HepG2 (cell line): ENCODE measurements at regions not wholly inside any gene's neighbourhood (a gene's known extent, or its start where the extent isn't known, plus 50 kb on each side); places are given as distances from the start of the nearest gene placed in this dataset.

Experiments used
- ATF1 ChIP-seq: IDR thresholded peaks from 2 replicates; pipeline ENCODE4 v1.6.1; 2016; ENCODE audit warnings: mild to moderate bottlenecking, control low read depth
- CEBPB ChIP-seq: IDR thresholded peaks from 2 replicates; pipeline ENCODE4 v1.6.1; 2011; ENCODE audit warnings: low read depth, low read length, improper control_type of control experiment, borderline replicate concordance
- CREM ChIP-seq, 2 experiments: sonication (generic) in 1 of 2; formaldehyde crosslinking in 1 of 2; IDR thresholded peaks; 2 replicates each; pipeline versions ENCODE4 v1.4.0 to v1.6.1; 2016 to 2020; ENCODE audit warnings: antibody characterized with exemption in 1 of 2, mild to moderate bottlenecking in 1 of 2, missing genetic modification reagents in 1 of 2
- CTCF ChIP-seq: sonication (generic); formaldehyde crosslinking; IDR thresholded peaks from 2 replicates; pipeline ENCODE4 v1.5.0; 2020; ENCODE audit warnings: mild to moderate bottlenecking, missing genetic modification reagents, moderate library complexity
- FOXP4 ChIP-seq: sonication (generic); formaldehyde crosslinking; IDR thresholded peaks from 2 replicates; pipeline ENCODE4 v1.4.0; 2020; ENCODE audit warnings: missing genetic modification reagents
- MXD4 ChIP-seq: IDR thresholded peaks from 2 replicates; pipeline ENCODE4 v1.6.1; 2016; ENCODE audit warnings: mild to moderate bottlenecking, missing biosample characterization, missing genetic modification reagents
- MYC ChIP-seq: sonication (generic); formaldehyde crosslinking; IDR thresholded peaks from 2 replicates; pipeline ENCODE4 v1.9.0; 2021; ENCODE audit warnings: missing genetic modification reagents, borderline replicate concordance
- POLR2AphosphoS5 ChIP-seq: IDR thresholded peaks from 2 replicates; pipeline ENCODE4 v1.6.1; 2012; ENCODE audit warnings: low read depth, low read length
- PRPF4 ChIP-seq: fragments of 200-400 bp; formaldehyde crosslinking; IDR thresholded peaks from 2 replicates; pipeline ENCODE4 v1.6.1; 2016; ENCODE audit warnings: low read length, low read depth; ENCODE audit not compliant: poor library complexity, severe bottlenecking
- TCF7L2 ChIP-seq: IDR thresholded peaks from 2 replicates; pipeline ENCODE4 v1.6.1; 2011; ENCODE audit warnings: mild to moderate bottlenecking, low read depth, low read length, moderate library complexity
- ZNF263 ChIP-seq: sonication (generic); formaldehyde crosslinking; IDR thresholded peaks from 2 replicates; pipeline ENCODE4 v1.4.0; 2020; ENCODE audit warnings: missing genetic modification reagents
- ZNF317 ChIP-seq: sonication (generic); formaldehyde crosslinking; IDR thresholded peaks from 2 replicates; pipeline ENCODE4 v1.5.0; 2020; ENCODE audit warnings: mild to moderate bottlenecking, missing genetic modification reagents
- TF ChIP-seq, protein P1 (sequence below): sonication (generic); formaldehyde crosslinking; IDR thresholded peaks from 2 replicates; pipeline ENCODE4 v1.8.0; 2022; ENCODE audit warnings: missing genetic modification reagents, mild to moderate bottlenecking, moderate library complexity, borderline replicate concordance
- TF ChIP-seq, protein P2 (sequence below): sonication (generic); formaldehyde crosslinking; IDR thresholded peaks from 2 replicates; pipeline ENCODE4 v1.4.0; 2020; ENCODE audit warnings: missing genetic modification reagents

- TF ChIP-seq CREM (IDR thresholded peaks at IDR 0.05) = no peak
- TF ChIP-seq CREM (CRISPR knock-in tag; IDR thresholded peaks at IDR 0.05) = no peak
- TF ChIP-seq POLR2AphosphoS5 = no peak
- TF ChIP-seq MYC (CRISPR knock-in tag) = no peak
- no peak for TF ChIP-seq ATF1 (CRISPR knock-in tag)
- no peak for TF ChIP-seq TCF7L2
- TF ChIP-seq, protein P1, sequence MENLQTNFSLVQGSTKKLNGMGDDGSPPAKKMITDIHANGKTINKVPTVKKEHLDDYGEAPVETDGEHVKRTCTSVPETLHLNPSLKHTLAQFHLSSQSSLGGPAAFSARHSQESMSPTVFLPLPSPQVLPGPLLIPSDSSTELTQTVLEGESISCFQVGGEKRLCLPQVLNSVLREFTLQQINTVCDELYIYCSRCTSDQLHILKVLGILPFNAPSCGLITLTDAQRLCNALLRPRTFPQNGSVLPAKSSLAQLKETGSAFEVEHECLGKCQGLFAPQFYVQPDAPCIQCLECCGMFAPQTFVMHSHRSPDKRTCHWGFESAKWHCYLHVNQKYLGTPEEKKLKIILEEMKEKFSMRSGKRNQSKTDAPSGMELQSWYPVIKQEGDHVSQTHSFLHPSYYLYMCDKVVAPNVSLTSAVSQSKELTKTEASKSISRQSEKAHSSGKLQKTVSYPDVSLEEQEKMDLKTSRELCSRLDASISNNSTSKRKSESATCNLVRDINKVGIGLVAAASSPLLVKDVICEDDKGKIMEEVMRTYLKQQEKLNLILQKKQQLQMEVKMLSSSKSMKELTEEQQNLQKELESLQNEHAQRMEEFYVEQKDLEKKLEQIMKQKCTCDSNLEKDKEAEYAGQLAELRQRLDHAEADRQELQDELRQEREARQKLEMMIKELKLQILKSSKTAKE (CRISPR knock-in tag) = no peak
- TF ChIP-seq CTCF = no peak
- TF ChIP-seq ZNF263 (CRISPR knock-in tag) = no peak
- no peak for TF ChIP-seq ZNF317 (CRISPR knock-in tag)
- TF ChIP-seq, protein P2, sequence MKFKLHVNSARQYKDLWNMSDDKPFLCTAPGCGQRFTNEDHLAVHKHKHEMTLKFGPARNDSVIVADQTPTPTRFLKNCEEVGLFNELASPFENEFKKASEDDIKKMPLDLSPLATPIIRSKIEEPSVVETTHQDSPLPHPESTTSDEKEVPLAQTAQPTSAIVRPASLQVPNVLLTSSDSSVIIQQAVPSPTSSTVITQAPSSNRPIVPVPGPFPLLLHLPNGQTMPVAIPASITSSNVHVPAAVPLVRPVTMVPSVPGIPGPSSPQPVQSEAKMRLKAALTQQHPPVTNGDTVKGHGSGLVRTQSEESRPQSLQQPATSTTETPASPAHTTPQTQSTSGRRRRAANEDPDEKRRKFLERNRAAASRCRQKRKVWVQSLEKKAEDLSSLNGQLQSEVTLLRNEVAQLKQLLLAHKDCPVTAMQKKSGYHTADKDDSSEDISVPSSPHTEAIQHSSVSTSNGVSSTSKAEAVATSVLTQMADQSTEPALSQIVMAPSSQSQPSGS (CRISPR knock-in tag) = no peak
- no peak for TF ChIP-seq CEBPB
- no peak for TF ChIP-seq FOXP4 (CRISPR knock-in tag)
- no peak for TF ChIP-seq PRPF4
- TF ChIP-seq MXD4 = no peak
These were observed 101.3 kb upstream of the ESRRG start for GRCh38 chr1:216824511-216824910.
